ENCODE measurements at regions not wholly inside any gene's neighbourhood (a gene's known extent, or its start where the extent isn't known, plus 50 kb on each side); places are given as distances from the start of the nearest gene placed in this dataset.
A peak's percentile ranks its signal among the peaks of the same experiment; 100 is the strongest.
"Not testable (repeated sequence)": the region's sequence is repeated elsewhere in the genome, so short reads cannot be mapped to it uniquely, and the experiment has no call there.

DNA sequence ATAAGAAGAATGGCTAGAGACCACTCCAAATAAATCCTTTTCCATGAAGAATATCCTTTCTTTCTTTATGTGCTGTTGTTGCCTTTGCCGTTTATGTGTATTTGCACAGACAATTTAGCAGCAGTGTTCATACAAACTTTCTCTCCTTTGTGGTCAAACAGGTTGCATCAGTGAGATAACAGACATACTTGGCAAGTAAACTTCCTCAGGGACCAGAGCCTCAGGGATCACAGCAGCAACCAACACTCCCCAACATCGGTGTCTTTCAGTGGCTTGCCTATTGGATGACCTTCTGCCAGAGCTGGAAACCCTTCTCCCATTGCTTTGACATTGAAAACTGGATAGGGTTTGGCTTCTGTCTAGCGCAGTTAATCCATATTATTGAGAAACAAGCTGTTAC, 252.2 kb downstream of the BTG1 start:
- no peak for DNase-seq (ENCODE audit: low read depth in 2 of 3, low spot score in 2 of 3)

DNA sequence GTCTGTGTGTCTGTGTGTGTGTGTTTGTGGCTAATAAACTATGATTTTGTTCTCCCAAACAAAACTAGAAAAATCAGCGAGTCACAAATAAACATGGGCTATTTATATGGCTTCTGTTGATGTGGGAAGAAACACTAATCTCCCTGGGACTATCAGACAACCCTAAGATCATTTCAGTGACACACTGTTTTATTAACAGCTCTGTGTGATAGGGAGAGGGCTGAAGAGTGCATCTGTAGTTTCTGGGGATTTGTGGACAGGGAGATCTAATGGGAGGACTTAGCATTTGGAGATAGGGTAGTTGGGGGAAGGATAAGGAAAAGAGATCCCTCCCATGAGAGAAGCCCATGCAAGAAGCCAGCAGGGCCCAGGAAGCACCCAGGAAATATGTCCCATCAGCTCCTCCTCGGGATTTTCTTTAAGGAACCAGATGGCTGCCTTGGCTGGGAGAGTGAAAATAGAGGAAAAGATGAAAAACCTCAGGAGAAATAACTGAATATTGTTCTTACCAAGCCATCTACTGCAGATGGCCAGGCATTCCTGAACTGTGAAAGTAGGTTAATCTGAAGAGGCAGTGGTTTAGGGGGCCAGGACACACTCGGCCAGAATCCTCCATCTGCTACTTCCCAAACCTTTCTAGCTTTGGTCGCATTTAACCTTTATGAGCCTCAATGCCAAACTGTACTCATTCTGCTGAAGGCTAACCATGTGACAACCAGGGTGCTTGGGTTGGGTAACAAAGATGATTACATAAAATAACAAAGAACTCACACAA, 253.4 kb downstream of the BTG1 start:
- DNase-seq (ENCODE audit: low read depth in 2 of 3, low spot score in 2 of 3) = no peak

DNA sequence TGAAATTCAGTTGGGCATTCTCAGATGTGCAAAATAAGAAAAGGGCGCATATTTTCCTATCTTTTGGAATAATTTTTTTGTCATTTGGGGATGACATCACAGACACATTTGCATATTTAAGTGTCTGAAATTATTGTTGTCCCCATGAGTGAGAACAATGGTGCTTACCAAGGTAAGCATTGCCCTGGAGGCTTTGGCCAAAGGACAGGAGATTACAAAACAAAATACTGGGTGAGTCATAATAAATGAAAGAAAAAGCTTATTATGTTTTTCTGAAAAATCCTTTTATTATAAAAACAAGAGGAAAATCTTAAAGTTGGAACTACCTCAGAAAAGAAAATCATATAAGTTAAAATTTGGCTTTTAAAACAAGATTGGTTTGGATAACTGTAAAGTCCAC, 254.9 kb downstream of the BTG1 start:
- no peak for DNase-seq (ENCODE audit: low read depth in 2 of 3, low spot score in 2 of 3)

DNA sequence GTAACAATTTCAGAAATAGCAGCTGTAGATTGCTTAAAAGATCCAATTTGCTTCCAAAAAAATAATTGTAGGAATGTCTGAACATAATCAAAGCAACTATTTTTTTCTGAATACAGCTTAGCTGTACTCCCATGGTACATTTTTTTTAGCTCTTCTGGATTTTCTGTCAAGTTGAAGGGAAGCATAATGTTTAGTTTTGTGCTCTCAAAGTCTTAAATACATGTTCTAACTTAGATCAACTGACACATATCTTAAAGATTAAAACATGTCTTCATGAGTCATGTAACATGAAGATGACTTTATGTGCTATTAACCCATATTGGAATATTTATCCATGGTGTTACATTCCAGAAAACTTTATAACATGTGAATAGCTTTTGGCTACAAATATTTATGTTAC, 255.7 kb downstream of the BTG1 start:
- no peak for DNase-seq (ENCODE audit: low read depth in 2 of 3, low spot score in 2 of 3)

DNA sequence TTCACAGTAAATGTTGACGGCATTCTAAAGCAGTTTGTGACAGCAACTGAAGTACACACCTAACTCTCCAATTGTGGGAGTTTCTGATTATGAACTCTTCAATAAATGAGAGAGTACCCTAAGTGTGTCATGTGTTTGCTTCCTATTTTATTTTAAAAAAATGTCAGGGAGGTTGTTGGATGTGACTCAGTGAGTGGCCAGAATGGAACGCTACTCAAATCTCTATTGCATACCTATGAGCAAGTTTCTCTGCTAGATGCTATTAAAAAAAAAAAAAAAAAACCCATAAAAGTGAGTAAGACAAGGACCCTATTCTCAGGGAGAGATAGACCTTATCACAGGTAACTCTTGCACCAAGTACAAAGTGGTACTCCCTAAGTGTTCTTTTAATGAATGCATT, 256.6 kb downstream of the BTG1 start:
- DNase-seq (ENCODE audit: low read depth in 2 of 3, low spot score in 2 of 3) = no peak

DNA sequence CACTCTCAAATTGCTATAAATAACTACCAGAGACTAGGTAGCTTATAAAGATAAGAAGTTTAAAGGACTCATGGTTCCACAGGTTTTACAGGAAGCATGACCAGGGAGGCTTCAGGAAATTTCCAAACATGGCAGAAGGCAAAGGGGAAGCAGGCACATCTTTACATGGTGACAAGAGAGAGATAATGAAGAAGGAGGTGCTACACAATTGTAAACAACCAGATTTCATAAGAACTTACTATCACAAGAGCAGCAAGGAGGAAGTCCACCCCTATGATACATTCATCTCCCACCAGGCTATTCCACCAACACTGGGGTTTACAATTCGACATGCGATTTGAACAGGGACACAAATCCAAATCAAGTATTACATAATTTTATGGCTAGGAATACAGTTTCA, 257.7 kb downstream of the BTG1 start:
- no peak for DNase-seq (ENCODE audit: low read depth in 2 of 3, low spot score in 2 of 3)

DNA sequence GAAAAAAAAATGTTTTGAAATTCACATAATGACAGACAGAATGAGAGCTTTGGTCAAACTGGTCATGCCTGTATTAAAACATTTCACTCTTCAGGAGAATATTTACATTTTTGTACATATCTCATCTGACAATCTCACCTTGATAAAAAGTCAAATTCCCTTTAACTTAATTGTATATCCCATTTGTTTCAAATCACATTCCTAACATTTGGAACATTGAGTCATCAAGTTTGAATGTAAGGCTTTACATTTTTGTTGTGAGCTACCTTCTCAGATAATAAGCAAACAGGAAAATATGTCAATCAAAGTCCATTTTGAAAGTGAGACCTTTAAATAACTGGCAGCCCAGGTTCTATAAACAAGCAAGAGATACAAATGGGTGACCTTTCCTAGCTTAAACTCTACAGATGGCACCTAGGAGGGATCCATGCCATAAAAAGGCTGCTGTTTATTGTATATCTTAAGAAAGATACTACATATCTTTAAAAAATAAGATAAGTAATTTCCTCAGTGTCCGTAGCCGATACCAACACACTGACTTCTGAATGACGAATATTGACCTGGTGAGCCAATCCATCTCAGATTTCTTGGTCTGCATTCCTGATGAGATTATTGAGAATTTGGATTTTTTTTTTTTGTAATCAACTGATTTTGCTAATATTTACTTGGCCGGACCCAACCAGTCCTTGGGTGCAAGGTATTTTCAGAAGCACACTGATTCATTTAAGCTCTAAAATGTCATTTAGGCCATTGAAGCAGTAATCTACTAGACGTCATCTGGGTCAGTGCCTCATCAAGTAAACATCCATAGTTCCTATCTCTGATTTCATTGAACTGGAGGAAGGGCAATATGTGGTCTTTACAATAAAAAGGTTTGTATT, 259.6 kb downstream of the BTG1 start:
- DNase-seq (ENCODE audit: low read depth in 2 of 3, low spot score in 2 of 3) = no peak

DNA sequence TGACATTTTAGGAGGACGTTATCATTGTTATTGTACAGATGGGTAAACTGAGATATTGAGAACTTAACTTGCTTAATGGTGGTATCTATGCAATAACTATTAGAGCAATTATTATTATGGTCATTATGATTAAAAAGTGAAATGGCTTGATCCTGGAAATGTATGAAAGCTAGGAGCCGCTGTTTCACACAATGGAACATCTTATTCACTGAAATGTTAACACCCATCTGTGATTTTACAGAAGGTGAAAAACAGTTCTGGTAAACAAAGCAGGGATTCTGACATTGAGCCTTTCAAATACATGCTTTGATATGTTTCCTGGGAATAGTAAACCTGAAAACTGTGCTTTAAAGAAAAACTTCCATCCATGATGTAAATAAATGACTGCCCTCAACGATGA, 261.4 kb downstream of the BTG1 start:
- no peak for DNase-seq (ENCODE audit: low read depth in 2 of 3, low spot score in 2 of 3)

DNA sequence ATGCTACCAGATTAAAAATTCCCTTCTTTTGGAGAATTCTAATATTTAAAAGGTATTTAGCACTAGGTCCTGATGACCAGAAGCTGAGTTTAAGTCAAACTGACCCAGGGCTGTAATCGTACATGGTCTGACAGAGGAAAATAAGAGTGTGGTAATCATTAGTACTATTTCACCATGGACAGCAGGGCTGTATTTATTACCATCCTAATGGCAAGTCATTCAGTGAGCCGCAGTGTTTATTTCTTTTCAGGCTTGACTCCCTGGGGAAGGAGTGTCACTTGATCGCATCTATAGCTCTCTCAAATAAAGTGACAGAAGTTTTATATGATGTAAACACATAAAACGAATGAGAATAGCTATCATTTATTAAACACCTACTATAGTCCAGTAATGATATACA, 261.8 kb downstream of the BTG1 start:
- no peak for DNase-seq (ENCODE audit: low read depth in 2 of 3, low spot score in 2 of 3)

DNA sequence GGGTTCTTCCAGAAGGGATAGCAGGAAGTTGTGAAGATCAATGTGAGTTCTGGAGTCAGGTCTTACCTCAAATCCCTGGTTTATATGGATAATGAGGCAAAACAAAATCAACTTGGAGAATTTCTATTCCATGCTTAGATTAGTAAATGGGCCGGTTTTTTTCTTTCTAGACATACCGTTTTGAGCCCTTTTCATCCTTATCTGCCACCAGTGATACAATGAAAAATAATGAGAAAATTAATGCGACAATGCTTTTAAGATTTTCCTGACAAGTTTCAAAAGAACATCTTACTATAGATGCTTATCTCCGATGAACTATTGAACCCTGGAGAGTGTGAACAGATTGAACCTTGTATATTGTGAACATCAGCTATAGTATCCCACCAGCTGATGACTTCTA, 262.7 kb downstream of the BTG1 start:
- no peak for DNase-seq (ENCODE audit: low read depth in 2 of 3, low spot score in 2 of 3)

DNA sequence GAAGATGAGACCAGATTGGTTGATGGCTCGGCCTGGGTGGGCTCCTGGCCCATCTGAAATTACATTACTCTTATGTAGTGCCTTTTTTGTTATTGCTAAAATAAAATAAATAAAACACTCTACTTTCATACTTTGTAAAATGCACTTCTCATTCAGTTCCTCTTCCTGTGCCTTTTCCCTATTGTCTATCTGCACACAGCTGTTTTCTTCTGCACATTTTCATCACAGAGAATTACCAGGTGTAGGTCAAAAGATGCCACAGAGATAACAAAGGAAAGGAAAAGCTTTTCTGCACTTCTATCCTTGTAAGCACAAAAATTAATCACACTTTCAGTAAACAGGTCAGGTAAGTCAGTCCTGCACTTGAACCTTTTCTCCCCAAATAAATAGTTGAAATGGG, 265.1 kb downstream of the BTG1 start:
- DNase-seq (ENCODE audit: low read depth in 2 of 3, low spot score in 2 of 3) = no peak

DNA sequence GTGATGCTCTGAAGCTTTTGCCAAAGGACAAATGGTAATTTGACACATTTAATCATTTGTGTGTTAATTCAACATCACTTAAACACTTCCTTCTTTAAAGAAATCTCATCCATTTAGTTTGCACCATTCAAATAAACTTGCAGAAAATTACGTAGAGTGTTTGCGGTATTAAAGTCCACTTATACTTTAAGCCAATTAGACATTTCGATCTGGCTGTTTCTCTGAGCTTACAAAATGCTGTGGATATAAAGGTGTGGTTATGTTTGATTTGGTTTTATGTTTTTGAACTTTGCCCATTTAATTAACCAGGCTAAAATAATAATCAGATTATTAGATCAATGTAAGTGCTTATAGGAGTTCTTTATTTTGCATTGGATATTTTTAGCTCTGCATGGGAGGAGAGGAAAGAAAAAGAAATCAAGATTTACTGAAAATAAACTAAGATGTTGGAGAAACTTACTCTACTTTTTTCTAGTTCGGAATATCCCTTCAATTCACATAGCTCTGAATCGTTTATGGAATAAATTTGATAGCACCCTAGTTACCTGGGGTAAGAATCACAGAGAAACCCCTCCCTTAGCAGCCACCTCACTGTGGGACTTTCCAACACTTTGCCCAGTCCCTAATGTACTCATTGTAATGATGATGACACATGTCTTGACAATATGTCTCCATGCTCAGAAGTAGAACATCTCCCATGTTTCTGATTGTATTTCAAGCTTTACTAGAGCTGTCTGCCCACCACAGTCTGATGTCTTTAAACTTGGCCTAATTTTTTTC, 268.0 kb downstream of the BTG1 start:
- no peak for DNase-seq (ENCODE audit: low read depth in 2 of 3, low spot score in 2 of 3)

DNA sequence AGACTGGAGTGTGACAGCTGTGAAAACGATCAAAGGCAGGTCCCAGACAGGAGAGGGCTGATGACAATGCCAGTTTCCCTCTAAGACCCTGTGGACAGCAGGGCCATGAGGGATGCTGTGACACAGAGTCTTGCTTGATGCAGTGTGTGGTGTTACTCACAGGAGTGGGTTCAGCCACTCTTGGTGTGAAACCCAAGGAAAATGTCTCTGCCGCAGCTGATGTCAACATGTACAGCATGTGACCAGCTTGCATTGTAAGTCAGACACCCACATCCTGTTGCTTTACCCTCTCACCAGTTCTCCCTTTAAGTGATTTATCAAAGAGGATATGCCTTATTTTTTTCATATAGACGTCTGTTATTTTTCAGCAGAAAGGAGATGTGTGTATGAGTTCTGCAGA, 268.6 kb downstream of the BTG1 start:
- peak; percentile 34 to 54 (median 39) for DNase-seq (ENCODE audit: low read depth in 2 of 3, low spot score in 2 of 3)

DNA sequence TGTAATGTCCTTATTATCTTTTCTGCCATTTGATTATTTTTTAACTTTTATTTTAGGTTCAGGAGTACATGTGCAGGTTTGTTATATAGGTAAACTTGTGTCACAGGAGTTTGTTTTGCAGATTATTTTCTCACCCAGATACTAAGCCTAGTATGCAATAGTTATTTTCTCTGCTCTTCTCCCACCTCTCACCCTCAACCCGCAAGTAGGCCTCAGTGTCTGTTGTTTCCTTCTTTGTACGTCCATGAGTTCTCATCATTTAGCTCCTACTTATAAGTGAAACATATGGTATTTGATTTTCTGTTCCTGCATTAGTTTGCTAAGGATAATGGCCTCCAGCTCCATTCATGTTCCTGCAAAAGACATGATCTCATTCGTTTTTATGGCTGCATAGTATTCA, 270.0 kb downstream of the BTG1 start:
- not testable (repeated sequence) for DNase-seq (ENCODE audit: low read depth in 2 of 3, low spot score in 2 of 3)

DNA sequence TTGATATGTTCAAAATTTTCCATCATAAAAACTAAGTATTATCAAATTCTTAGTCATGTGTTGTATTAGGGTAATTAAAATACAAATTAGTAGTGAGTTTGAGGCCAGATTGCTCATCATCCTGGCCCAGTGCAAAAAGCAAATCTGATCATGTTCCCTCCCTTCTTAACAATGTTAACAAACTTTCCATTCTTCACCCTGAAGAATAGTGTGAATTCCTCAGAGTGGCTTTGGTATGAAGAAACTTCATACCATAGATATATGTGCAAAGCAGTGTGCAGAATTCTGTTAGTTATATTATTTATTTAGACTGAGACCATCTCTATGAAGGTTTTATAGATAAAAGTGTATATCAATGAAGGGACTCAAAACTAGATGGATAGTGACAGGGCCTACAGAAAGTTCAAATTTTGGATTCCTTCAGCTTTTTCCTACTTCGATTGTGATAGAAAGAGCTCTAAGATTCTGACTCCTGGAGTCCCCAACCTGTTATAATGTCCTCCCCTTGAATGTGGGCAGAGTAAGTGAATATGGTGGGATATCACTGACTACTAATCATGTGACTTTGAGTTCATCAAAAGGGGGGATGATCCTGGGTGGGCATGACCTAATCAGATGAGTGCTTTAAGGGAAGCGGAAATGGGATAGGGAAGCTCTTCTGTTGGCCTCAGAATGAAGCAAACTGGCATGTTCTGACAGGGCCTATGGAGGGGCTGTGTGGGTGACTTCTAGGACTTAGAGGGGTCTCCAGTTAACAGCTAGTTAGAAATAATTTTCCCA, 271.4 kb downstream of the BTG1 start:
- DNase-seq (ENCODE audit: low read depth in 2 of 3, low spot score in 2 of 3) = no peak

DNA sequence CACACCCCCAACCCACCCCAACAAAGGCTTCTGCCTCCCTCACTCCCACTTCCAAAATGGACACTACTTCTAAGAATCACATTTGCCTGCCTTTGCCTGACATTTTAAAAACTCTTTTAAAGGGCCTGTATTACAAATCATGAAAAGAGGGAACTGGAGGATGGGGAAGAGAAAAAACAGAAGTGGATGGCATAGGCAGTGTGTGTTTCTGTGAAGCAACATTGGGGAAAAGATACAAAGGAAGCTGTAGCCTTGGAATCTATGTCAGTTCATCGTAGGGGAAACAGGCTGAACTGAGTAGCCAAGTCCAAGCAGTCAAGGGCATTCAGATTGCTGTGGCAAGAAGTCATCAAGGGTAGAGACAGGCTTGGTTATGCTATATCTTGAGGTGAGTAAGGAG, 273.9 kb downstream of the BTG1 start:
- no peak for DNase-seq (ENCODE audit: low read depth in 2 of 3, low spot score in 2 of 3)

DNA sequence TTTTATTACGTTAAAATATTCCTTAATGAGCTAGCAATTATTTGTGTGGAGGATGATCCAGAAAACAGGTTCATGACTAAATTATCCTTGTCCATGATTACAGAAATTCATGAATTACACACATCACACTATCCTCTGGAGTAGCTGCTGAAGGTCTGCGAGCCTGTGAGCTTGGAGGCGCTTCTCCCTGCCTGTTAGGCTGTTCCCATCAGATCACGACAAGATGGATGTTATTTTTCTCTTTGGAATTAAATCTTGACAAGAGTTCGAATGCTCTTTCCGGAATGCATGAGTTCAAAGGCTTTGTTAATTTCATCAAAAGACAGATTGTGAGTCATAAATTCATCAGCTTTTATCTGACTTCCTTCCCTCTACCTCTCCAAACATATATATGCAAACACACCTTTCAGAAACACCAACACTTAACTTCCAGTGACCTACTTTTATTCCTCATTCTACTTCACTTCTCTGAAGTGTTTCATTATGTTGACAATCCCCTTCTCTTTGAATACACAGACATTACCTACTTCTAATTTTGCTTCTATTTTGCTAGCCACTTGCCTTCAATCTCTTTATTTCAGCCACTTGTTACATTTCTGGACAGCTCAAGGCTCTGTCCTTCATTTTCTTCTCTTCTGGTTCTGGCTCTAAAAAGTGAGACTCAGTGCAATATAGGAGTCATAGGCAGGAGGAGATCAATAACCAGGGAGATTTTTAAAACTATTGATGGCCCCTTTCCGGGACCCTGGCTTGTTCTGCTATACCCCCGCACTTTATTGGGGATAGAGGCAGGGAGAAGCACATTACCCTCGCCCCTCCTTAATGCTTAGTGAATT, 274.6 kb downstream of the BTG1 start:
- DNase-seq (ENCODE audit: low read depth in 2 of 3, low spot score in 2 of 3) = no peak

DNA sequence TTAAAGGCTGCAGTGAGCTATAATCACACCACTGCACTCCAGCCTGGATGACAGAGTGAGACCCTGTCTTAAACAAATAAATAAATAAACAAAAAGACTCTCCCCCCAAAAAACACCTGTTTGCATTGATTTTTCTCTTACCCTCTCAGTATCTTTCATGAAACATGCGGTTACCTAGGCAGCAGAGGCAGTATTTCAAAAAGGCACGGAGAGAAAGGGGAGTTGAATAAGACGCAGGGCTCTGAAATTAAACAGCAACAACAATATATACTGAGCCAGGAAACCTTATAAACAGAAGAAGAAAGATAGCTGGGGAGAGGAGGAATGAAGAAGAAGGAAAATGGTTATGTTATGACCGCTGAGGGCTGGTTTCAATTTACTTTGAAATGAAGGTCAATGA, 277.6 kb downstream of the BTG1 start:
- DNase-seq (ENCODE audit: low read depth in 2 of 3, low spot score in 2 of 3) = no peak

DNA sequence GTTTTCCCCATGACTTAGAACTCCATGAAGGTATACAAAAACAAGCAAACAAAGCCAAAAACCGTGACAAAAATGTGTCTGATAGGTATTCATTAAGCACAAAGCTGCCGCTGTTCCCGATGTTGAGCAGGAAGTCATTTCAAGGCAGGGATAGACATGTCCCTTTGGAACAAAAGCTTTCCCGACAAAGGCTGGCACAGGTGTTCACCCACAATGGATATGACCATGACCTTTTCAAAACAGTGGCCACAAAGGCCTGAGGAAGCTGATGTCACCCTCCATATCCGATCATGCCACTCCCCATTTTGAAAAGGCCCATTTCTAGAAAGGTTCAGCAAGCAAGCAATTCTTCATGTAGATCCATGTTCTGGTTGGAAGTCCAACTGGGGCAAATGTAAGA, 279.1 kb downstream of the BTG1 start:
- DNase-seq (ENCODE audit: low read depth in 2 of 3, low spot score in 2 of 3) = no peak

DNA sequence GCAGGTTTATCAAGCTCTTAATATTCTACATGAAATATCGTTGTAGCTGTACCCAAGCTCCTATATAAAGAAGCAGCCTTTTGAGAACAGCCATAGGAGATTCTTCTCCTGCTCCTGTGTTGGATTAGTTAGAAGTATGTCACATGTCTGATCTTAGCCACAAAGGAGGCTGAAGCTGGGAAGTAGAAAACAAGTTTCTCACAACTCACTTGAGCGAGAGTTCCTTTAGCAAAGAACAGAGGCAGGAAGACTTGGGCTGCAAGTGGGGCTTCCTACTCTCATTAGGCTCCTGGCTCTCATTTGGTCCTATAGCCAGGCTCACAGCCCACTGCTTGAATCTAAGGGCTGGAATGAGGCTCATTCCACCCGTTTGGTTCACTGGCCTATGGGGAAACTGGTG, 281.9 kb downstream of the BTG1 start:
- no peak for DNase-seq (ENCODE audit: low read depth in 2 of 3, low spot score in 2 of 3)
